Gastroesophageal sphincter (tissue), 3 donors: ENCODE measurements at regions not wholly inside any gene's neighbourhood (a gene's known extent, or its start where the extent isn't known, plus 50 kb on each side); places are given as distances from the start of the nearest gene placed in this dataset.

ENCODE experiments used
- EP300 ChIP-seq: sonication (generic); formaldehyde crosslinking; IDR thresholded peaks from one replicate; pipeline ENCODE4 v1.6.1; 2017; ENCODE audit warnings: antibody characterized with exemption, mild to moderate bottlenecking
- POLR2A ChIP-seq, 2 donors: fragments of 450-650 bp; IDR thresholded peaks; one replicate each; pipeline ENCODE4 v1.6.1; 2017; ENCODE audit warnings: antibody characterized with exemption in 2 of 2, mild to moderate bottlenecking in 2 of 2, moderate library complexity in 1 of 2
- POLR2AphosphoS5 ChIP-seq: sonication (generic); formaldehyde crosslinking; IDR thresholded peaks from one replicate; pipeline ENCODE4 v1.6.1; 2017; ENCODE audit warnings: antibody characterized with exemption
- TF ChIP-seq, protein P1 (sequence below), 4 experiments: fragments of 200-600 bp in 2 of 4; fragments of 450-650 bp in 2 of 4; sonication (generic) in 1 of 4; IDR thresholded peaks; one replicate each; pipeline ENCODE4 v1.5.1; 2017 to 2019; ENCODE audit warnings: antibody characterized with exemption in 4 of 4, mild to moderate bottlenecking in 2 of 4, moderate library complexity in 2 of 4

DNA sequence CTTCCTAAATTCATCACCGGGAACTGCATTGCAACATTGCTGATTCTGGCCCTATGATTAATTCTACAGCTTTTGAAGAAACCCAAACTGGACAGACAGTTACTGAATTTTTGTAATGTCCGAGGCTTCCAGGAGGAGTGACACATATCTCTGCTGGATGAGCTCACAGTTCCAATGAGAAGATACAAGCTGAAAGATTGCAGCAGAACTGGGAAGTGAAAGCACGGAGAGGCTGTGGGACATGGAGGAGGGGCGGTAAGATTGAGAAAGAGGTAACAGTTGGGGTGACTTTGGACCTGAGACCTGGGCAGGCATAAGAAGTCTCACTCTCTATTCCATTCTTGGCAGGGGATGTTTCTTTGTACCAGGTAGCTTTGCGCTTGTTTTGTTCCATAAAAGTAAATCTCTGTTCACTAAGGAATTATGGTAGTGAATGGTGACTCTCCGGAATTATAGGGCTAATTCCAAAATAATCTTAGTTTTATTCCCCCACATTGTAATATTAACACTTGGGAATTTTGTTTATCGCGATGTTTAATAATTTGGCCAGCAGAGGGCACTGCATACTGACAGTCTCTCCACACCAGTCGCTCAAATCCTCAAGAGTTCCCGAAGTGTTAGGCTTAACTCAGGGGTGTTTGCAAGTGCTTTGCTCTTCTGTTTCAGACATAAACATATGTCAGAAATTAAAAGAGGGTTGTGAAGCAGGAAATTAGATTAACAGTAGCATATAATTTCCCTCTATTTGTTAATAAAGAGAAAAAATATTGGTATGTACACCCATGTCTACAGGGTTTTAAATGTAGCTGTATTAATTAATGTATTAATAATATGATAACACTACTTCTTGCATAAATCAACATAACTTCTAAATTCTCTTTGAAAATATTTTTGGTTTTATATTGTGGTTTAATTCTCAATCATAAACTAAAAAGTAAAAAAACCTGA, 201.4 kb downstream of the SOCS6 start:
- no peak for TF ChIP-seq POLR2A (IDR thresholded peaks at IDR 0.05)
- TF ChIP-seq, protein P1, sequence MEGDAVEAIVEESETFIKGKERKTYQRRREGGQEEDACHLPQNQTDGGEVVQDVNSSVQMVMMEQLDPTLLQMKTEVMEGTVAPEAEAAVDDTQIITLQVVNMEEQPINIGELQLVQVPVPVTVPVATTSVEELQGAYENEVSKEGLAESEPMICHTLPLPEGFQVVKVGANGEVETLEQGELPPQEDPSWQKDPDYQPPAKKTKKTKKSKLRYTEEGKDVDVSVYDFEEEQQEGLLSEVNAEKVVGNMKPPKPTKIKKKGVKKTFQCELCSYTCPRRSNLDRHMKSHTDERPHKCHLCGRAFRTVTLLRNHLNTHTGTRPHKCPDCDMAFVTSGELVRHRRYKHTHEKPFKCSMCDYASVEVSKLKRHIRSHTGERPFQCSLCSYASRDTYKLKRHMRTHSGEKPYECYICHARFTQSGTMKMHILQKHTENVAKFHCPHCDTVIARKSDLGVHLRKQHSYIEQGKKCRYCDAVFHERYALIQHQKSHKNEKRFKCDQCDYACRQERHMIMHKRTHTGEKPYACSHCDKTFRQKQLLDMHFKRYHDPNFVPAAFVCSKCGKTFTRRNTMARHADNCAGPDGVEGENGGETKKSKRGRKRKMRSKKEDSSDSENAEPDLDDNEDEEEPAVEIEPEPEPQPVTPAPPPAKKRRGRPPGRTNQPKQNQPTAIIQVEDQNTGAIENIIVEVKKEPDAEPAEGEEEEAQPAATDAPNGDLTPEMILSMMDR (IDR thresholded peaks at IDR 0.05): peak in 3 of 4 experiments; percentile 19 to 66 (median 40)
- TF ChIP-seq POLR2AphosphoS5: no peak
- no peak for TF ChIP-seq EP300
